Bone marrow (tissue), 2 donors: ENCODE measurements at regions not wholly inside any gene's neighbourhood (a gene's known extent, or its start where the extent isn't known, plus 50 kb on each side); places are given as distances from the start of the nearest gene placed in this dataset.

Experiments
- DNase-seq, 2 donors: peaks; one replicate each; lab custom pipeline; 2025; lab: John Stamatoyannopoulos, UW

GRCh38 chr4:32226733-32227132, 1506.6 kb downstream of the PCDH7 start:
- no peak for DNase-seq

DNA sequence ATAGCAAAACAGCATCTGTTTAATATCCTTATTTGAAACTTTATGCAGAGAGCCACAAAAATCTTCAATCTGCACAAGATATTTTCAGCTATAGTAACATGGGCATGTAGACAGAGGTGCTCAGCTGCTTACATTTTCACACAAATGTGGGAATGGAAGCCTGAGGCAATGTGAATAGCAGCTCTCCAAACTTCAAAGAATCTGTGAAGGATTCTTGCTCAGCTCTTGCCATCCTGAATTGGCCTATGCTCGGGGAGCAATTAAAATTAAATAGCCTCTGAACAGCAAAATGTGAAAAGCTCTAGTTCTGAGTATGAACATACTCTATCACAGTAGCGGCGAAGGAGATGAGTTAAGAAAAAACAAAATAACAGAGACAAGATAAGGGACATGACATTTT, 1523.8 kb downstream of the PCDH7 start:
- DNase-seq = no peak

GRCh38 chr4:32249040-32249439, 1528.9 kb downstream of the PCDH7 start:
- no peak for DNase-seq

DNA sequence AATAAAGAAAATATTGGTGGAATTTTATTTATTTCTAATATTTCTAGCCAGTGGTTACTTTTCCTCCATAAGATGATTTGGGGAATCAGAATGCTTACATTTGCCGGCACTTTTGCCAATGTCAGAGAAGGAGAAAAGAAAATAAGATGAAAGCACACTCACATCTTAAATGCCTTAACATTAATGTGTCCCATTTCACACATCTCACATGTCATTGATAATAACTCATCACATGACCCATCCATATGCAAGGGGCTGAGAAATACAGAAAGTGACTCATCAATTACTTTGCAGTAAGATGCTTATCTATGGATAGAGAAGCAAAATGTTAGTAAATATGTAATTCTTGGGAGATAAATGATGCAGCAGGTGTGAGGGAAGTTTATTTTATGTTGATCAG, 1531.0 kb downstream of the PCDH7 start:
- no peak for DNase-seq

DNA sequence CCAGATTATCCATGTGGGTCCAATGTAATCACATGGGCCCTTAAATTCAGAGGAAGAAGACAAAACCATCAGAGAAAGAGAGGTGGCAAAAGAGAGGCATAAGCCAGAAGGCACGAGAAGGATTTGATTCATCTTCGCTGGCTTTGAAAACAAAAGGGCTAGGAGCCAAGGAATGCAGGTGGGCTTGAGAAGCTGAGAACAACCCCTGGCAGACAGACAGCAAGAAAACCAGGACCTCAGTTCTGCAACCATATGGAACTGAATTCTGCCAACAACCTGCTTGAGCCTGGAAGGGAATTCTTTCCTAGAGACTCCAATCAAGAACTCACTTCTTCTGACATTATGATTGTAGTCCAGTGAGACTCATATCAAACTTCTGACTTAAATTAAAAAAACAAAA, 1531.8 kb downstream of the PCDH7 start:
- no peak for DNase-seq

DNA sequence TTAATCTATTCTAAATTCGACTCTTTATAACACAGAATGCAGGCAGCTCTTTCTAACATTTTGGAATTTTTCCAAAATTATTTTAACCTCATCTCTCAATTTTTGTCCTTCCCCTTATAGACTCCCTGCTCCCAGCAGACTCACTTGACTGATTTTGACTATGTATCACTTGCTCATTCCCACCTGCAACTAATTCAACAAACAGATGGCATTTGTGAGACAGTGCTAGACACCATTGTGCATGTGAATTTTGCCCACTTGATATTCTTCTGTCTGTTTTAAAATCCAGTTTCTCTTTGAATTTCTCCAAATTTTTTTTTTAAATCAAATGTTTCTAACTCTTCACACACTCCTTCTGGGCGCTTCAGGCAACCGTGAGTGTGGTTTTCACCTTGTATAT, 1534.0 kb downstream of the PCDH7 start:
- no peak for DNase-seq

- no peak for DNase-seq
Measured at GRCh38 chr4:32258986-32259385, 1538.8 kb downstream of the PCDH7 start.

GRCh38 chr4:32261196-32261595, 1541.0 kb downstream of the PCDH7 start:
- no peak for DNase-seq

DNA sequence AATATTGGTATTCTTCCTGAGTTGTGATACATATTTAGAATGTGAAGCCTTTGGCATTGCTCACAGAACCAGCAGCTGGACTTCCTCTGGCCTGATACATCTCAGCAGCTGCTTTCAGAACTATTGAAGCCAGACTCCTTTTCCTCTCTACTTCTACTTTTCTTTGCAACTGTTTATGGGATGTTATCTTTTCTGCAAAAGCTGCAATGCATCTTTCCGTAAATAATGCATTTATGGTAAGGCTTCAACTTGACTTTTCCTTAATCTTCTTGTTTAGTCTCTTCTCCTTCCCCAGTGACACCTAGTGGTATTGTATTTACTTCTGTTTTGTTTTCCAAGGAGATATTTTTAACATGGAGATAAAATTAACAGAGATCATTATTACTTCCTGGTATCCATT, 1548.7 kb downstream of the PCDH7 start:
- no peak for DNase-seq

DNA sequence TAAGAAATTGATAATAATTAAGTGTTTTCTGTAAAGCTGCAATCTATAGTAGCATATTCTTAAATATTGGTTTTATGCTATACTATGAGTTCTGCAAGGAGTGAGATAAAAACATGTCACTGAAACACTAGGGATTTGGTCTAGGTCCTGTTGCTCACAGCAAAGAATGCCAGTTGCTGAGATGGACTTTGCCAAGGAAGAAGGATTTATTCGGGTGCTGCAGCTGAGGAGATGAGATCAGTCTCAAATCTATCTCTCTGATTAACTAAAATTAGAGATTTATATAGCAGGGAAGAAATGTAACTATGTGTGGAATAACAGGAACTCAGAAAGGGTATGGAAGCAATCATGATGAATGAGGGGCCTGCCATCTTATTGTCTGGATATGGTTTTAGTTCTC, 1569.9 kb downstream of the PCDH7 start:
- no peak for DNase-seq

GRCh38 chr4:32318926-32319325, 1598.8 kb downstream of the PCDH7 start:
- no peak for DNase-seq

- no peak for DNase-seq
Measured at GRCh38 chr4:32321421-32321820, 1601.3 kb downstream of the PCDH7 start.

DNA sequence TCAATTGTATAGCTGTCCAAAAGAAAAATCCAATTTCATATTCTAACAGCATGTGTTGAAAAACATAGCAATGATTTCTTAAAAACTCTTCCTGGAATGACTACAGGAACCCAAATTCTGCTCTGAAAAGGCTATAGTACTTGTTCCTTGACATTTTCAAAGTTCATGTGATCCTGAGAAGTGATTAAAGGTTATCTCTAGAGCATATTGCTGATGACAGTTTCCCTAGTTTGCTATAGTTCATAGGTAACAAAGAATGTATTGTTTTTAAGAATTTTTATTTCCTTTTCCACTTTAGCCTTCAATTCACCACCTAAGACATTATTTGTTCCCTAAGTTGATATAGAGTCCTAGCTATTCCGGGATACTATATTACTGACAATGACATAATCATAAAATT, 1614.6 kb downstream of the PCDH7 start:
- no peak for DNase-seq

DNA sequence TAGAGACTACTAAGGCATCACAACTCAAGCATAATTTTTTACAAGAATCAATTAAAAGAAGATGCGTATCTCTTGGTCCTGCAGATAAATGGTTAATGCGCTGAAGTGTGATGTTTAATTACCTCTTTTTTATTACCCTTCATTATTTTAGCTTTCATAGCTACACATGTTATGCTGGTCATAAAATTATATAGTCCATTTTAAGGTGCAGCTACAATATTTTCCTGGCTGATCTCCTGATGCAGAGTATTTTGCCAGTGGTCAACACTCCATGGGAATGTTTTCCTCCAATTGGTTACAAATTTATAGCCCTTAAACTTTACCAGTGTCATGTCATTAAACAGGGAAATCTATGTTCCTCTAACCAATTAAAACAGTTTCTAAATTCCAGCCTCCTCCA, 1617.2 kb downstream of the PCDH7 start:
- no peak for DNase-seq

GRCh38 chr4:32340591-32340990, 1620.4 kb downstream of the PCDH7 start:
- no peak for DNase-seq

DNA sequence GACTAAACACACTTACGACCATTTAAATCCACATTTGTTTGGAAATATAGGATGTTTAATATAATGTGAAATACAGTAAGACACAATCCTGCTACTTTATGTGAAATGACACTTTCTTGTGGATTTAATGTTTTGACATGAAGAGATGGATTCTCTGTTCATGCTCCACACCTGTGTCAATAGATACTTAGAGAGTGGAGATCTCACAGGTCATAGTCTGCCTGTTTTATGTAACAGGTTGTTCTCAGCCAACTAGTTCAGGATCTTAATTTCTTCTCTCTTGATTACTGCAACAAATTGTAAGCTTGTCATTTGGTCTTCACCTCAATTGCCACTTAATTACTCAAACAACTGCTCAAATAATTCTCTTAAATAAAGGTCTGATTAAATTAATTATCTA, 1621.2 kb downstream of the PCDH7 start:
- DNase-seq = no peak

DNA sequence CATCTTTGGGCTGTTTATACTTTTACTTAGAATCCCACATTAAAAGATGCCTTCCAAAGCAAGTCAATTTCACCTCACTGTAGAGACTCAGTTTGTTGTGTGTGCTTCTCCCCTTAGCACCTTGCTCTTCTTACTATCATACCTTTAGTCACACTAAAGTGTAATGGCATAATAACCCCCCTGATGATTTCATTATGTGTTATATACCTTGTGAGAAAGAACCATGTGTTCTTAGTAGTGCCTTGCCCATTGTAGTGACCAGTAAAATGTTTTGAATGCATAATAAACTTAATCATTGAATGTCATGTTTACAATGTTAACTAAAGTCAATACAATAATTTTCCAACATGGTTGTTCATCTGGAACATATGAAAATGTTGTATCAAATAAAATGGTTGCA, 1621.9 kb downstream of the PCDH7 start:
- no peak for DNase-seq

- DNase-seq = no peak
Measured at GRCh38 chr4:32349026-32349425, 1628.9 kb downstream of the PCDH7 start.

- no peak for DNase-seq
Measured at GRCh38 chr4:32374206-32374605, 1654.0 kb downstream of the PCDH7 start.

GRCh38 chr4:32393806-32394205, 1673.6 kb downstream of the PCDH7 start:
- no peak for DNase-seq

GRCh38 chr4:32394255-32394654, 1674.1 kb downstream of the PCDH7 start:
- DNase-seq = no peak

GRCh38 chr4:32396507-32397070, 1676.4 kb downstream of the PCDH7 start:
- DNase-seq = no peak

- no peak for DNase-seq
Measured at GRCh38 chr4:32400870-32401269, 1680.7 kb downstream of the PCDH7 start.

- no peak for DNase-seq
Measured at GRCh38 chr4:32417113-32417704, 1697.0 kb downstream of the PCDH7 start.
